GM12878 (cell line): ENCODE measurements at regions not wholly inside any gene's neighbourhood (a gene's known extent, or its start where the extent isn't known, plus 50 kb on each side); places are given as distances from the start of the nearest gene placed in this dataset.

Source experiments
- ATAC-seq: fragments of 200-7000 bp; cut with Tn5 transposase; 3 replicates; pipeline ENCODE4 v1.9.1; 2020; ENCODE audit warnings: mild to moderate bottlenecking, moderate library complexity
- BruUV-seq: library from RNA; stranded (reverse); fragments of 400-500 nt; replicated peaks from 2 replicates; lab custom pipeline; 2021; lab: Mats Ljungman, UMichigan
- CTCF ChIA-PET: fragments of 300-600 bp; sonication (Branson Sonifier 250); formaldehyde crosslinking; extraction: SDS; loops from one replicate; lab custom pipeline; 2021; ENCODE audit warnings: inconsistent platforms; lab: Yijun Ruan, JAX
- POLR2A ChIA-PET: fragments of 350-600 bp; formaldehyde crosslinking; extraction: SDS; loops from one replicate; lab custom pipeline; 2021; ENCODE audit warnings: inconsistent platforms; lab: Charles Lee
- RAD21 ChIA-PET: fragments of 300-600 bp; sonication (Branson Sonifier 250); formaldehyde crosslinking; loops from one replicate; lab custom pipeline; 2023; ENCODE audit warnings: antibody characterized with exemption; ENCODE audit not compliant: unreplicated experiment; lab: Charles Lee
- SMC1A ChIA-PET: fragments of 300-600 bp; sonication (Branson Sonifier 250); formaldehyde crosslinking; loops from one replicate; lab custom pipeline; 2023; ENCODE audit not compliant: unreplicated experiment, uncharacterized antibody; lab: Charles Lee
- DNase-seq: peaks from one replicate; pipeline ENCODE4 v3.0.0-alpha.2; 2011; ENCODE audit warnings: low read depth, low spot score
- FAIRE-seq: peaks from 3 replicates; lab custom pipeline; 2011; peaks lifted over from hg19 to GRCh38; lab: Jason Lieb, UNC
- H2AFZ ChIP-seq: 2 replicates; pipeline ENCODE4 v1.6.0; 2011; ENCODE audit warnings: low read depth, low read length, control low read depth; ENCODE audit not compliant: control insufficient read depth
- H3K27ac ChIP-seq: 2 replicates; pipeline ENCODE4 v1.5.1; 2011; ENCODE audit warnings: control low read depth; ENCODE audit not compliant: control insufficient read depth, insufficient read depth
- H3K27me3 ChIP-seq, 2 experiments: replicated peaks in 1 of 2; 2 replicates each; pipeline versions ENCODE4 v1.6.0 to v1.6.1; 2011; ENCODE audit warnings: low read length in 1 of 2; ENCODE audit not compliant: control insufficient read depth in 2 of 2, insufficient read depth in 2 of 2
- H3K36me3 ChIP-seq, 2 experiments: 2 replicates each; pipeline ENCODE4 v1.5.1; 2011; ENCODE audit warnings: low read length in 1 of 2; ENCODE audit not compliant: control insufficient read depth in 2 of 2, insufficient read depth in 2 of 2
- H3K4me1 ChIP-seq: 2 replicates; pipeline ENCODE4 v1.6.1; 2011; ENCODE audit warnings: mild to moderate bottlenecking, low read length, moderate library complexity, mixed read lengths; ENCODE audit not compliant: control insufficient read depth, insufficient read depth
- H3K4me2 ChIP-seq: 2 replicates; pipeline ENCODE4 v1.6.0; 2011; ENCODE audit warnings: control low read depth; ENCODE audit not compliant: control insufficient read depth, insufficient read depth
- H3K4me3 ChIP-seq: fragments of 200-600 bp; sonication (generic); 2 replicates; pipeline ENCODE4 v1.5.1; 2016
- H3K79me2 ChIP-seq: 2 replicates; pipeline ENCODE4 v1.6.0; 2011; ENCODE audit warnings: low read length; ENCODE audit not compliant: control insufficient read depth, insufficient read depth
- H3K9ac ChIP-seq: 2 replicates; pipeline ENCODE4 v1.8.0; 2011; ENCODE audit warnings: low read length, control low read depth, mixed read lengths; ENCODE audit not compliant: control insufficient read depth, insufficient read depth
- H3K9me3 ChIP-seq: replicated peaks from 3 replicates; pipeline ENCODE4 v1.5.1; 2011; ENCODE audit warnings: mild to moderate bottlenecking, low read length; ENCODE audit not compliant: control insufficient read depth, insufficient read depth
- H4K20me1 ChIP-seq: 2 replicates; pipeline ENCODE4 v1.6.0; 2011; ENCODE audit not compliant: control insufficient read depth, insufficient read depth
- GATAD2B ChIP-seq: fragments of 450-650 bp; conservative IDR thresholded peaks from 2 replicates; pipeline ENCODE4 v1.6.1; 2017; ENCODE audit warnings: low read depth, mild to moderate bottlenecking, moderate library complexity
- JUND ChIP-seq: IDR thresholded peaks from 2 replicates; pipeline ENCODE4 v1.6.1; 2012; ENCODE audit warnings: low read depth, mild to moderate bottlenecking, low read length, improper control_type of control experiment, moderate library complexity
- TCF12 ChIP-seq: IDR thresholded peaks from 2 replicates; pipeline ENCODE4 v1.6.1; 2011; ENCODE audit warnings: low read depth, mild to moderate bottlenecking, low read length
- ZBTB40 ChIP-seq: fragments of 450-650 bp; IDR thresholded peaks from 2 replicates; pipeline ENCODE4 v1.6.1; 2016; ENCODE audit warnings: mild to moderate bottlenecking, moderate library complexity, borderline replicate concordance
- WGBS: methylation state at CpG from one replicate; pipeline ENCODE4 v1.1.6; 2016; ENCODE audit warnings: low lambda C conversion rate; ENCODE audit not compliant: insufficient replicate concordance, insufficient coverage; ENCODE audit errors: missing lambda C conversion rate; 5-methylcytosine and 5-hydroxymethylcytosine counted together
- in situ Hi-C: fragments of 300-500 bp; cut with MboI; formaldehyde crosslinking; loops from 9 replicates; pipeline ENCODE4 v1.14.3; 2018; ENCODE audit warnings: mixed read lengths
- intact Hi-C: fragments of 100-400 bp; cut with micrococcal nuclease; formaldehyde crosslinking; loops from one replicate; pipeline ENCODE4 v1.14.2; 2022; ENCODE audit not compliant: unreplicated experiment
- TF ChIP-seq, protein P1 (sequence below): fragments of 450-650 bp; formaldehyde crosslinking; IDR thresholded peaks from 2 replicates; pipeline ENCODE4 v1.4.0; 2022; ENCODE audit warnings: mild to moderate bottlenecking, moderate library complexity
- TF ChIP-seq, protein P2 (sequence below): fragments of 450-650 bp; IDR thresholded peaks from 2 replicates; pipeline ENCODE4 v1.6.1; 2018; ENCODE audit warnings: borderline replicate concordance, mild to moderate bottlenecking; ENCODE audit not compliant: partially characterized antibody

- Histone ChIP-seq H4K20me1 (no peaks in the 10 kb centered on the region), H3K79me2 (no peaks in the 10 kb centered on the region), H3K4me3 (no peak overlapping the region), H3K4me2 (no peak overlapping the region), H2AFZ (no peak overlapping the region), H3K9ac (no peak overlapping the region), H3K27me3 (no peaks in the 10 kb centered on the region), H3K9me3 (no peaks in the 10 kb centered on the region), H3K27ac (no peak overlapping the region), H3K4me1 (no peaks in the 10 kb centered on the region), H3K36me3 (no peaks in the 10 kb centered on the region)
- FAIRE-seq: no peak
- ChIA-PET RAD21 (no interaction called here), POLR2A (no interaction called here), CTCF (no interaction called here), SMC1A (no interaction called here)
- DNase-seq: no peak
- in situ Hi-C loops: no loop called here
- intact Hi-C loops: no loop called here
- ATAC-seq: no peak
- 36% methylated on average over 4 of the region's 4 CpGs for WGBS
- TF ChIP-seq ZBTB40 (no peak), TCF12 (no peak), GATAD2B (no peak), JUND (no peak)
- TF ChIP-seq, protein P1, sequence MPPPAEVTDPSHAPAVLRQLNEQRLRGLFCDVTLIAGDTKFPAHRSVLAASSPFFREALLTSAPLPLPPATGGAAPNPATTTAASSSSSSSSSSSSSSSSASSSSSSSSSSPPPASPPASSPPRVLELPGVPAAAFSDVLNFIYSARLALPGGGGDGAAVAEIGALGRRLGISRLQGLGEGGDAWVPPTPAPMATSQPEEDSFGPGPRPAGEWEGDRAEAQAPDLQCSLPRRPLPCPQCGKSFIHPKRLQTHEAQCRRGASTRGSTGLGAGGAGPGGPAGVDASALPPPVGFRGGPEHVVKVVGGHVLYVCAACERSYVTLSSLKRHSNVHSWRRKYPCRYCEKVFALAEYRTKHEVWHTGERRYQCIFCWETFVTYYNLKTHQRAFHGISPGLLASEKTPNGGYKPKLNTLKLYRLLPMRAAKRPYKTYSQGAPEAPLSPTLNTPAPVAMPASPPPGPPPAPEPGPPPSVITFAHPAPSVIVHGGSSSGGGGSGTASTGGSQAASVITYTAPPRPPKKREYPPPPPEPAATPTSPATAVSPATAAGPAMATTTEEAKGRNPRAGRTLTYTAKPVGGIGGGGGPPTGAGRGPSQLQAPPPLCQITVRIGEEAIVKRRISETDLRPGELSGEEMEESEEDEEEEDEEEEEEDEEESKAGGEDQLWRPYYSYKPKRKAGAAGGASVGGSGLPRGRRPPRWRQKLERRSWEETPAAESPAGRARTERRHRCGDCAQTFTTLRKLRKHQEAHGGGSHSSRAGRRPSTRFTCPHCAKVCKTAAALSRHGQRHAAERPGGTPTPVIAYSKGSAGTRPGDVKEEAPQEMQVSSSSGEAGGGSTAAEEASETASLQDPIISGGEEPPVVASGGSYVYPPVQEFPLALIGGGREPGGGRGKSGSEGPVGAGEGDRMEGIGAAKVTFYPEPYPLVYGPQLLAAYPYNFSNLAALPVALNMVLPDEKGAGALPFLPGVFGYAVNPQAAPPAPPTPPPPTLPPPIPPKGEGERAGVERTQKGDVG (CRISPR knock-in tag): no peak
- TF ChIP-seq, protein P2, sequence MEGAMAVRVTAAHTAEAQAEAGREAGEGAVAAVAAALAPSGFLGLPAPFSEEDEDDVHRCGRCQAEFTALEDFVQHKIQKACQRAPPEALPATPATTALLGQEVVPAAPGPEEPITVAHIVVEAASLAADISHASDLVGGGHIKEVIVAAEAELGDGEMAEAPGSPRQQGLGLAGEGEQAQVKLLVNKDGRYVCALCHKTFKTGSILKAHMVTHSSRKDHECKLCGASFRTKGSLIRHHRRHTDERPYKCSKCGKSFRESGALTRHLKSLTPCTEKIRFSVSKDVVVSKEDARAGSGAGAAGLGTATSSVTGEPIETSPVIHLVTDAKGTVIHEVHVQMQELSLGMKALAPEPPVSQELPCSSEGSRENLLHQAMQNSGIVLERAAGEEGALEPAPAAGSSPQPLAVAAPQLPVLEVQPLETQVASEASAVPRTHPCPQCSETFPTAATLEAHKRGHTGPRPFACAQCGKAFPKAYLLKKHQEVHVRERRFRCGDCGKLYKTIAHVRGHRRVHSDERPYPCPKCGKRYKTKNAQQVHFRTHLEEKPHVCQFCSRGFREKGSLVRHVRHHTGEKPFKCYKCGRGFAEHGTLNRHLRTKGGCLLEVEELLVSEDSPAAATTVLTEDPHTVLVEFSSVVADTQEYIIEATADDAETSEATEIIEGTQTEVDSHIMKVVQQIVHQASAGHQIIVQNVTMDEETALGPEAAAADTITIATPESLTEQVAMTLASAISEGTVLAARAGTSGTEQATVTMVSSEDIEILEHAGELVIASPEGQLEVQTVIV: no peak
- BruUV-seq: no TSS peak
Observed at GRCh38 chr1:166365081-166365480, 198.3 kb upstream of the FAM78B start.
